H1 (cell line): ENCODE measurements at regions not wholly inside any gene's neighbourhood (a gene's known extent, or its start where the extent isn't known, plus 50 kb on each side); places are given as distances from the start of the nearest gene placed in this dataset.

Experiments used
- CTCF ChIA-PET: fragments of 300-600 bp; sonication (Branson Sonifier 250); formaldehyde crosslinking; loops from one replicate; lab custom pipeline; 2021; ENCODE audit not compliant: partially characterized antibody; lab: Charles Lee
- POLR2A ChIA-PET: fragments of 300-600 bp; sonication (Branson Sonifier 250); formaldehyde crosslinking; loops from one replicate; lab custom pipeline; 2021; ENCODE audit warnings: inconsistent platforms; ENCODE audit not compliant: partially characterized antibody; lab: Charles Lee
- DNase-seq, 2 experiments: peaks; one replicate each; pipeline versions ENCODE4 v3.0.0 to v3.0.0-alpha.2; 2010 to 2022; ENCODE audit warnings: low spot score in 2 of 2, low read depth in 1 of 2, mixed read lengths in 1 of 2
- FAIRE-seq: peaks from 2 replicates; lab custom pipeline; 2011; peaks lifted over from hg19 to GRCh38; lab: Jason Lieb, UNC
- H2AFZ ChIP-seq: 2 replicates; pipeline ENCODE4 v1.8.1; 2012; ENCODE audit warnings: low read length, inconsistent platforms
- H2AK5ac ChIP-seq: 2 replicates; pipeline ENCODE4 v1.6.1; 2013; ENCODE audit warnings: low read depth, low read length
- H2BK120ac ChIP-seq: replicated peaks from 2 replicates; pipeline ENCODE3; 2013; ENCODE audit warnings: low read depth, low read length, inconsistent platforms
- H2BK12ac ChIP-seq: 2 replicates; pipeline ENCODE4 v1.6.1; 2013; ENCODE audit warnings: low read depth, low read length
- H2BK15ac ChIP-seq: 2 replicates; pipeline ENCODE4 v1.6.1; 2013; ENCODE audit warnings: low read length
- H2BK20ac ChIP-seq: 2 replicates; pipeline ENCODE4 v1.6.1; 2013; ENCODE audit warnings: low read length
- H2BK5ac ChIP-seq: 2 replicates; pipeline ENCODE4 v1.6.1; 2013; ENCODE audit warnings: low read depth, low read length
- H3K14ac ChIP-seq: 2 replicates; pipeline ENCODE4 v1.6.1; 2013; ENCODE audit warnings: inconsistent platforms; ENCODE audit not compliant: insufficient read length
- H3K18ac ChIP-seq: 2 replicates; pipeline ENCODE4 v1.6.1; 2013; ENCODE audit warnings: low read length; ENCODE audit errors: extremely low read depth
- H3K23ac ChIP-seq: 2 replicates; pipeline ENCODE4 v1.6.1; 2013; ENCODE audit warnings: inconsistent platforms; ENCODE audit not compliant: insufficient read length
- H3K23me2 ChIP-seq: 2 replicates; pipeline ENCODE4 v1.6.1; 2013; ENCODE audit warnings: low read depth, low read length
- H3K27ac ChIP-seq: 2 replicates; pipeline ENCODE4 v1.6.1; 2011; ENCODE audit warnings: low read depth, low read length, inconsistent platforms
- H3K27me3 ChIP-seq, 4 experiments: replicated peaks in 1 of 4; 1 replicate in 1 of 4; 2 replicates in 3 of 4; pipeline versions ENCODE4 v1.6.1 to v1.8.1; 2011 to 2013; ENCODE audit warnings: low read length in 3 of 4, mild to moderate bottlenecking in 3 of 4, inconsistent platforms in 2 of 4, mixed read lengths in 2 of 4, moderate library complexity in 1 of 4; ENCODE audit not compliant: control insufficient read depth in 3 of 4, insufficient read depth in 3 of 4; ENCODE audit errors: extremely low read depth in 1 of 4
- H3K36me3 ChIP-seq, 4 experiments: 2 replicates each; pipeline versions ENCODE4 v1.6.1 to v1.8.1; 2011 to 2013; ENCODE audit warnings: mild to moderate bottlenecking in 4 of 4, low read length in 3 of 4, moderate library complexity in 2 of 4, control low read depth in 1 of 4, inconsistent platforms in 1 of 4; ENCODE audit not compliant: insufficient read depth in 4 of 4, control insufficient read depth in 2 of 4
- H3K4ac ChIP-seq: replicated peaks from 2 replicates; pipeline ENCODE3; 2013; ENCODE audit warnings: low read length, low read depth, mixed read lengths, inconsistent platforms; ENCODE audit not compliant: insufficient read length
- H3K4me1 ChIP-seq, 4 experiments: replicated peaks in 1 of 4; 1 replicate in 1 of 4; 2 replicates in 3 of 4; pipeline versions ENCODE4 v1.6.1 to v1.8.1; 2011 to 2013; ENCODE audit warnings: low read length in 3 of 4, inconsistent platforms in 2 of 4, mixed read lengths in 1 of 4; ENCODE audit not compliant: insufficient read depth in 4 of 4, control insufficient read depth in 3 of 4
- H3K4me2 ChIP-seq, 2 experiments: 2 replicates each; pipeline versions ENCODE4 v1.6.1 to v1.8.1; 2011 to 2013; ENCODE audit warnings: low read depth in 2 of 2, low read length in 2 of 2, control low read depth in 1 of 2, inconsistent platforms in 1 of 2, mild to moderate bottlenecking in 1 of 2; ENCODE audit not compliant: insufficient read depth in 1 of 2
- H3K4me3 ChIP-seq, 4 experiments: fragments of 200-600, 300-600 bp in 1 of 4; sonication (generic), shearing (Covaris generic), sonication (Bioruptor Twin) in 1 of 4; 2 replicates each; pipeline versions ENCODE4 v1.5.1 to v1.8.1; 2011 to 2016; ENCODE audit warnings: low read length in 4 of 4, low read depth in 3 of 4, control low read depth in 2 of 4, inconsistent platforms in 2 of 4, mild to moderate bottlenecking in 2 of 4, mixed read lengths in 1 of 4, moderate library complexity in 1 of 4; ENCODE audit not compliant: insufficient read depth in 2 of 4; ENCODE audit errors: extremely low read depth in 1 of 4
- H3K56ac ChIP-seq: replicated peaks from 2 replicates; pipeline ENCODE3; 2013; ENCODE audit warnings: low read depth, mild to moderate bottlenecking, mixed read lengths, low read length, inconsistent platforms; ENCODE audit not compliant: insufficient read length
- H3K79me1 ChIP-seq: 2 replicates; pipeline ENCODE4 v1.6.1; 2013; ENCODE audit warnings: low read depth, low read length, control low read depth
- H3K79me2 ChIP-seq, 2 experiments: 2 replicates each; pipeline versions ENCODE4 v1.6.1 to v1.8.1; 2012 to 2013; ENCODE audit warnings: low read length in 2 of 2, mild to moderate bottlenecking in 2 of 2, inconsistent platforms in 1 of 2; ENCODE audit not compliant: insufficient read depth in 2 of 2, control insufficient read depth in 1 of 2
- H3K9ac ChIP-seq, 4 experiments: replicated peaks in 1 of 4; 1 replicate in 1 of 4; 2 replicates in 3 of 4; pipeline versions ENCODE4 v1.6.1 to v1.8.1; 2011 to 2013; ENCODE audit warnings: low read depth in 3 of 4, low read length in 3 of 4, control low read depth in 2 of 4, mild to moderate bottlenecking in 2 of 4, moderate library complexity in 2 of 4, inconsistent platforms in 1 of 4; ENCODE audit errors: extremely low read depth in 1 of 4
- H3K9me3 ChIP-seq, 2 experiments: 2 replicates each; pipeline versions ENCODE4 v1.6.1 to v1.8.1; 2012 to 2013; ENCODE audit warnings: mild to moderate bottlenecking in 2 of 2, moderate library complexity in 2 of 2, control low read depth in 1 of 2, inconsistent platforms in 1 of 2, low read depth in 1 of 2, low read length in 1 of 2, mixed read lengths in 1 of 2; ENCODE audit not compliant: insufficient read depth in 2 of 2
- H4K20me1 ChIP-seq, 2 experiments: replicated peaks in 1 of 2; 2 replicates each; pipeline versions ENCODE3 to v1.8.1; 2011 to 2013; ENCODE audit warnings: inconsistent platforms in 2 of 2, low read length in 2 of 2, mild to moderate bottlenecking in 1 of 2; ENCODE audit not compliant: insufficient read depth in 2 of 2, control insufficient read depth in 1 of 2
- H4K5ac ChIP-seq: 2 replicates; pipeline ENCODE4 v1.6.1; 2013; ENCODE audit warnings: low read length, low read depth, mixed read lengths, inconsistent platforms; ENCODE audit not compliant: insufficient read length
- H4K8ac ChIP-seq: 2 replicates; pipeline ENCODE4 v1.8.0; 2013; ENCODE audit warnings: mild to moderate bottlenecking, moderate library complexity, low read length, inconsistent platforms; ENCODE audit not compliant: insufficient read depth; ENCODE audit errors: extremely low read depth
- H4K91ac ChIP-seq: replicated peaks from 2 replicates; pipeline ENCODE3; 2013; ENCODE audit warnings: low read length, mixed read lengths, inconsistent platforms; ENCODE audit not compliant: insufficient read length
- CEBPB ChIP-seq: IDR thresholded peaks from 2 replicates; pipeline ENCODE4 v1.6.1; 2012; ENCODE audit warnings: low read depth, low read length
- EGR1 ChIP-seq: IDR thresholded peaks from 2 replicates; pipeline ENCODE4 v1.6.1; 2011; ENCODE audit warnings: low read depth, low read length, borderline replicate concordance
- NRF1 ChIP-seq: IDR thresholded peaks from 2 replicates; pipeline ENCODE4 v1.6.1; 2011; ENCODE audit warnings: mild to moderate bottlenecking, low read depth, low read length, improper control_type of control experiment
- RBBP5 ChIP-seq: IDR thresholded peaks from 2 replicates; pipeline ENCODE4 v1.7.1; 2012; ENCODE audit warnings: low read depth, mild to moderate bottlenecking, inconsistent platforms, low read length, moderate library complexity, borderline replicate concordance
- SP2 ChIP-seq: IDR thresholded peaks from 2 replicates; pipeline ENCODE4 v1.6.1; 2012; ENCODE audit warnings: mild to moderate bottlenecking, low read length, inconsistent platforms
- TCF12 ChIP-seq: IDR thresholded peaks from 2 replicates; pipeline ENCODE4 v1.6.1; 2011; ENCODE audit warnings: low read depth, mild to moderate bottlenecking, low read length
- ZNF274 ChIP-seq: IDR thresholded peaks from 2 replicates; pipeline ENCODE4 v1.7.0; 2012; ENCODE audit warnings: low read length, borderline replicate concordance; ENCODE audit errors: extremely low read depth
- WGBS, 2 experiments: shearing (Covaris generic) in 1 of 2; methylation state at CpG; one replicate each; pipeline versions ENCODE4 v1.1.6 to v1.1.7; 2013 to 2015; ENCODE audit warnings: low lambda C conversion rate in 2 of 2, mixed read lengths in 2 of 2, inconsistent platforms in 1 of 2, low coverage in 1 of 2, missing lambda C conversion rate in 1 of 2; ENCODE audit not compliant: insufficient replicate concordance in 2 of 2, insufficient coverage in 1 of 2, insufficient read length in 1 of 2; ENCODE audit errors: extremely low coverage in 1 of 2, missing lambda C conversion rate in 1 of 2; 5-methylcytosine and 5-hydroxymethylcytosine counted together

GRCh38 chr22:47787501-47788227 is 1025.2 kb downstream of the TBC1D22A start:
- H3K23me2 ChIP-seq, result no peaks in the 10 kb centered on the region
- H3K27me3 ChIP-seq, result no peaks in the 10 kb centered on the region
- no peak overlapping the region for H2BK5ac ChIP-seq
- H3K4me1 ChIP-seq, result no peaks in the 10 kb centered on the region
- no peak overlapping the region for H3K4me3 ChIP-seq
- no peak overlapping the region for H2BK120ac ChIP-seq
- no peaks in the 10 kb centered on the region for H3K36me3 ChIP-seq
- POLR2A ChIA-PET, result no interaction called here
- H3K9ac ChIP-seq, result no peak overlapping the region
- no peak overlapping the region for H2BK12ac ChIP-seq
- no peak overlapping the region for H3K56ac ChIP-seq
- no peaks in the 10 kb centered on the region for H3K9me3 ChIP-seq
- no peak overlapping the region for H2BK15ac ChIP-seq
- no peak overlapping the region for H2AK5ac ChIP-seq
- 86% methylated on average over 10 of the region's 10 CpGs; no CpG with 5 or more reads in 1 of the 2 experiments for WGBS, 2 experiments
- no peak overlapping the region for H3K14ac ChIP-seq
- no peak for FAIRE-seq
- H3K79me2 ChIP-seq, result no peaks in the 10 kb centered on the region
- TF ChIP-seq NRF1, result no peak
- no peak for TF ChIP-seq ZNF274
- TF ChIP-seq SP2, result no peak
- no peak for TF ChIP-seq RBBP5
- no peak for TF ChIP-seq EGR1
- TF ChIP-seq CEBPB, result no peak
- TF ChIP-seq TCF12, result no peak
- H2AFZ ChIP-seq, result no peak overlapping the region
- no peaks in the 10 kb centered on the region for H3K79me1 ChIP-seq
- no peak overlapping the region for H2BK20ac ChIP-seq
- no peak overlapping the region for H3K23ac ChIP-seq
- no peak overlapping the region for H4K5ac ChIP-seq
- H4K20me1 ChIP-seq, result no peaks in the 10 kb centered on the region
- H3K4ac ChIP-seq, result no peak overlapping the region
- H3K4me2 ChIP-seq, result no peak overlapping the region
- CTCF ChIA-PET, result interaction anchor here (0.6 to 1.3 kb wide), 4 partner anchors 9 to 1000 kb away, joined by 3 read pairs; no protein-coding TSS in a partner anchor
- H4K8ac ChIP-seq, result no peak overlapping the region; the same call in 1 of the 2 replicates
- no peak overlapping the region for H4K91ac ChIP-seq
- no peak overlapping the region for H3K27ac ChIP-seq
- H3K18ac ChIP-seq, result no peak overlapping the region
- DNase-seq, result peak in 1 of 2 experiments; percentile 41
